ENCODE measurements at regions not wholly inside any gene's neighbourhood (a gene's known extent, or its start where the extent isn't known, plus 50 kb on each side); places are given as distances from the start of the nearest gene placed in this dataset.

DNA sequence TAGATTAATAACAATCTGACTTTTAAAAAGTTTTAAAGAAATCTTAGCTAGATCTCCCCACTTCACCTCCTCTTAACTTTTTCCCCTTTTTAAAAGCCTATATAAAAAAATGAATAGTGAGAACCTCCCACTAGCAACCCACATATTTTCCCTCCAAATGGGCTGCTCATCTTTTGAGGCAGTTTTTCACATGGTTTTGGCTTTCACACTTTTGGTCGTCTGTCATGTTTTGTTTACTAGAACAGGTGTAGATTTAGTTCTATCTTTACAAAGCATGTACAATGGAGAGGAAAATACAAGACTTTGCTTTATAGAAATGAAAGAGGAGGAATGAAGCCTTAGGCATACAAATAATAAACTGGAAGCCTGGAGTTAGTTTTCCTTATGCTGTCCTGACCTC, 126.7 kb upstream of the EOMES start:
- Histone ChIP-seq H3K9ac (ENCODE audit: low read depth in 1 of 2, low read length in 2 of 2) (no peak overlapping the region), H3K27me3 (ENCODE audit: control insufficient read depth in 4 of 4, insufficient read depth in 4 of 4, low read length in 3 of 4) (no peaks in the 10 kb centered on the region), H3K9me3 (ENCODE audit: control insufficient read depth in 4 of 4, low read length in 3 of 4) (peaks cover 0 to 1% (median 0%) of the 10 kb centered on the region in 4 donors), H3K36me3 (ENCODE audit: control insufficient read depth in 4 of 4, insufficient read depth in 3 of 4, low read depth in 1 of 4, low read length in 3 of 4) (no peaks in the 10 kb centered on the region), H3K27ac (ENCODE audit: low read depth in 1 of 2, low read length in 2 of 2) (no peak overlapping the region), H3K4me3 (ENCODE audit: low read depth in 1 of 3, low read length in 3 of 3) (no peak overlapping the region), H3K4me1 (ENCODE audit: control insufficient read depth in 4 of 4, insufficient read depth in 4 of 4, low read length in 3 of 4) (no peaks in the 10 kb centered on the region)
- 48% methylated on average over 1 of the region's 1 CpG for WGBS
- TF ChIP-seq FOXA2 (IDR thresholded peaks at IDR 0.05) (no peak), YY1 (IDR thresholded peaks at IDR 0.05) (no peak), JUND (IDR thresholded peaks at IDR 0.05) (no peak)
- no peak for DNase-seq (ENCODE audit: low spot score)

DNA sequence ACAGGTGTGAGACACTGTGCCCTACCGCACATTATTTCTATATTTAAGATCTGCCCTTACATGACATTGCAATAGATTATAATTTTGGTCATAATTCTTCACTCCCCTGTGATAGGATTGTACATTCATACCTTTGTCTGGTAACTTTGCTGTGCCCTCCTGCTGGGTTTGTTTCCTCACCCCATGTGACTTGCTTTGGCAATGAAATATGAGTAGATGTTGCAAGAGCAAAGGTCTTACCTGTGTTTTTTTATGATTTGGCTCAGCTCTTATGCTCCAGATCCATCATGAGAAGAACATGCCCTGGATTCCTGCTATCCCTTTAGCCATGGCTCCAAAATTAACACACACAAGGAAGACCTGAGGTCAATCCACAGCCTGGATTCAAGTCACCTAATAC, 137.7 kb upstream of the EOMES start:
- Histone ChIP-seq H3K9ac (ENCODE audit: low read depth in 1 of 2, low read length in 2 of 2) (no peak overlapping the region), H3K27me3 (ENCODE audit: control insufficient read depth in 4 of 4, insufficient read depth in 4 of 4, low read length in 3 of 4) (no peaks in the 10 kb centered on the region), H3K27ac (ENCODE audit: low read depth in 1 of 2, low read length in 2 of 2) (no peak overlapping the region), H3K4me1 (ENCODE audit: control insufficient read depth in 4 of 4, insufficient read depth in 4 of 4, low read length in 3 of 4) (no peaks in the 10 kb centered on the region), H3K36me3 (ENCODE audit: control insufficient read depth in 4 of 4, insufficient read depth in 3 of 4, low read depth in 1 of 4, low read length in 3 of 4) (no peaks in the 10 kb centered on the region), H3K4me3 (ENCODE audit: low read depth in 1 of 3, low read length in 3 of 3) (no peak overlapping the region), H3K9me3 (ENCODE audit: control insufficient read depth in 4 of 4, low read length in 3 of 4) (peaks cover 0 to 6% (median under 1%) of the 10 kb centered on the region in 4 donors)
- TF ChIP-seq, protein P1, sequence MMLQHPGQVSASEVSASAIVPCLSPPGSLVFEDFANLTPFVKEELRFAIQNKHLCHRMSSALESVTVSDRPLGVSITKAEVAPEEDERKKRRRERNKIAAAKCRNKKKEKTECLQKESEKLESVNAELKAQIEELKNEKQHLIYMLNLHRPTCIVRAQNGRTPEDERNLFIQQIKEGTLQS (IDR thresholded peaks at IDR 0.05): no peak
- no peak for TF ChIP-seq JUND (IDR thresholded peaks at IDR 0.05)
- WGBS: 97% methylated on average over 1 of the region's 1 CpG
- DNase-seq (ENCODE audit: low spot score): no peak

DNA sequence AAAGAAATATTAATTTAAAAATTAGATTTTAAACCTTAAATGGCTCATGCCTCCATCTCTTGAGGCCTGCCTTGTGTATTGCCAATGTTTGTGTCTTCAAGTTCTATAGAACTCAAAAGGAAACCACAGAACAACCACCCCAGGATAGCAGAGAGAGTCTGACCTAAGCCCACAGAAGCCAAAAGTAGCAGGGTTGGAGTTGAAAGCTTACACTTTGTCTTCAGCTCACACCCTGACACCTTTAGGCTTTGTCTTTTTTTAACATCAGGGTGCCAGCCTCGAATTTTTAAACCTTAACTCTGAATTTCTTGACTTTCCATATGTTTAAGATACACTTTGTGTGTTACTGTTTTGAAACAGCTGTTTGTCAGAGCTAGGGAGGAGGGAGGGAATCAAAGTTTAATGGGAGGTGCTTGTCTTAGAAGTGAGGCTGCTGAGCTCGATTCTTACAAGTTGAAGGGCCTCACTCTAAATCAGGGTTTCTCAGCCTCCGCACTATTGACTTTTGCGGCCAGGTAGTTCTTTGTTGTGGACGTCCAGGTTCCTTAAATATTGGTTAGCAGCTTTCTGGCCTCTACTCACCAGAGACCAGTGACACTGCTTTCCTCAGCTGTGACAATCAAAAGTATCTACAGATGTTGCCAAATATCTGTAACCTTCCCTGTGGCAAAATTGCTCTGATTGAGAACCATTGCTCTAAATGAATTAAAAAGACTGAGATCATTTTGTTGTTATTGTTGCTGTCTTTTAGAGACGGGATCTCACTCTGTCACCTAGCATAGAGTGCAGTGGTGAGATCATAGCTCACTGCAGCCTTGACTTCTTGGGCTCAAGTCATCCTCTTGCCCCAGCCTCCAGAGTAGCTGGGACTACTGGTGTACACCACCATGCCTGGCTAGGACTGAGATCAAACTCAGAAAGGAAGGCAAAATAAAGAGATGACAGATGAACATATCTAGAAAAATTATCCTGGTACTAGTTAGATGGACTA, 139.2 kb upstream of the EOMES start:
- Histone ChIP-seq H3K4me3 (ENCODE audit: low read depth in 1 of 3, low read length in 3 of 3) (no peak overlapping the region), H3K9me3 (ENCODE audit: control insufficient read depth in 4 of 4, low read length in 3 of 4) (peaks cover 0 to 2% (median 0%) of the 10 kb centered on the region in 4 donors), H3K27ac (ENCODE audit: low read depth in 1 of 2, low read length in 2 of 2) (no peak overlapping the region), H3K36me3 (ENCODE audit: control insufficient read depth in 4 of 4, insufficient read depth in 3 of 4, low read depth in 1 of 4, low read length in 3 of 4) (no peaks in the 10 kb centered on the region), H3K27me3 (ENCODE audit: control insufficient read depth in 4 of 4, insufficient read depth in 4 of 4, low read length in 3 of 4) (no peaks in the 10 kb centered on the region), H3K9ac (ENCODE audit: low read depth in 1 of 2, low read length in 2 of 2) (no peak overlapping the region), H3K4me1 (ENCODE audit: control insufficient read depth in 4 of 4, insufficient read depth in 4 of 4, low read length in 3 of 4) (no peaks in the 10 kb centered on the region)
- no peak for TF ChIP-seq RXRA (IDR thresholded peaks at IDR 0.05)
- TF ChIP-seq SP1 (IDR thresholded peaks at IDR 0.05): no peak
- TF ChIP-seq JUND (IDR thresholded peaks at IDR 0.05): no peak
- no peak for TF ChIP-seq FOXA1 (IDR thresholded peaks at IDR 0.05)
- TF ChIP-seq, protein P2, sequence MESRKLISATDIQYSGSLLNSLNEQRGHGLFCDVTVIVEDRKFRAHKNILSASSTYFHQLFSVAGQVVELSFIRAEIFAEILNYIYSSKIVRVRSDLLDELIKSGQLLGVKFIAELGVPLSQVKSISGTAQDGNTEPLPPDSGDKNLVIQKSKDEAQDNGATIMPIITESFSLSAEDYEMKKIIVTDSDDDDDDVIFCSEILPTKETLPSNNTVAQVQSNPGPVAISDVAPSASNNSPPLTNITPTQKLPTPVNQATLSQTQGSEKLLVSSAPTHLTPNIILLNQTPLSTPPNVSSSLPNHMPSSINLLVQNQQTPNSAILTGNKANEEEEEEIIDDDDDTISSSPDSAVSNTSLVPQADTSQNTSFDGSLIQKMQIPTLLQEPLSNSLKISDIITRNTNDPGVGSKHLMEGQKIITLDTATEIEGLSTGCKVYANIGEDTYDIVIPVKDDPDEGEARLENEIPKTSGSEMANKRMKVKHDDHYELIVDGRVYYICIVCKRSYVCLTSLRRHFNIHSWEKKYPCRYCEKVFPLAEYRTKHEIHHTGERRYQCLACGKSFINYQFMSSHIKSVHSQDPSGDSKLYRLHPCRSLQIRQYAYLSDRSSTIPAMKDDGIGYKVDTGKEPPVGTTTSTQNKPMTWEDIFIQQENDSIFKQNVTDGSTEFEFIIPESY (IDR thresholded peaks at IDR 0.05): no peak
- TF ChIP-seq EGR1 (IDR thresholded peaks at IDR 0.05; ENCODE audit: low read depth in 2 of 2): no peak
- TF ChIP-seq, protein P3, sequence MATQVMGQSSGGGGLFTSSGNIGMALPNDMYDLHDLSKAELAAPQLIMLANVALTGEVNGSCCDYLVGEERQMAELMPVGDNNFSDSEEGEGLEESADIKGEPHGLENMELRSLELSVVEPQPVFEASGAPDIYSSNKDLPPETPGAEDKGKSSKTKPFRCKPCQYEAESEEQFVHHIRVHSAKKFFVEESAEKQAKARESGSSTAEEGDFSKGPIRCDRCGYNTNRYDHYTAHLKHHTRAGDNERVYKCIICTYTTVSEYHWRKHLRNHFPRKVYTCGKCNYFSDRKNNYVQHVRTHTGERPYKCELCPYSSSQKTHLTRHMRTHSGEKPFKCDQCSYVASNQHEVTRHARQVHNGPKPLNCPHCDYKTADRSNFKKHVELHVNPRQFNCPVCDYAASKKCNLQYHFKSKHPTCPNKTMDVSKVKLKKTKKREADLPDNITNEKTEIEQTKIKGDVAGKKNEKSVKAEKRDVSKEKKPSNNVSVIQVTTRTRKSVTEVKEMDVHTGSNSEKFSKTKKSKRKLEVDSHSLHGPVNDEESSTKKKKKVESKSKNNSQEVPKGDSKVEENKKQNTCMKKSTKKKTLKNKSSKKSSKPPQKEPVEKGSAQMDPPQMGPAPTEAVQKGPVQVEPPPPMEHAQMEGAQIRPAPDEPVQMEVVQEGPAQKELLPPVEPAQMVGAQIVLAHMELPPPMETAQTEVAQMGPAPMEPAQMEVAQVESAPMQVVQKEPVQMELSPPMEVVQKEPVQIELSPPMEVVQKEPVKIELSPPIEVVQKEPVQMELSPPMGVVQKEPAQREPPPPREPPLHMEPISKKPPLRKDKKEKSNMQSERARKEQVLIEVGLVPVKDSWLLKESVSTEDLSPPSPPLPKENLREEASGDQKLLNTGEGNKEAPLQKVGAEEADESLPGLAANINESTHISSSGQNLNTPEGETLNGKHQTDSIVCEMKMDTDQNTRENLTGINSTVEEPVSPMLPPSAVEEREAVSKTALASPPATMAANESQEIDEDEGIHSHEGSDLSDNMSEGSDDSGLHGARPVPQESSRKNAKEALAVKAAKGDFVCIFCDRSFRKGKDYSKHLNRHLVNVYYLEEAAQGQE (IDR thresholded peaks at IDR 0.05): no peak
- no peak for TF ChIP-seq NR2F2 (IDR thresholded peaks at IDR 0.05)
- TF ChIP-seq, protein P4, sequence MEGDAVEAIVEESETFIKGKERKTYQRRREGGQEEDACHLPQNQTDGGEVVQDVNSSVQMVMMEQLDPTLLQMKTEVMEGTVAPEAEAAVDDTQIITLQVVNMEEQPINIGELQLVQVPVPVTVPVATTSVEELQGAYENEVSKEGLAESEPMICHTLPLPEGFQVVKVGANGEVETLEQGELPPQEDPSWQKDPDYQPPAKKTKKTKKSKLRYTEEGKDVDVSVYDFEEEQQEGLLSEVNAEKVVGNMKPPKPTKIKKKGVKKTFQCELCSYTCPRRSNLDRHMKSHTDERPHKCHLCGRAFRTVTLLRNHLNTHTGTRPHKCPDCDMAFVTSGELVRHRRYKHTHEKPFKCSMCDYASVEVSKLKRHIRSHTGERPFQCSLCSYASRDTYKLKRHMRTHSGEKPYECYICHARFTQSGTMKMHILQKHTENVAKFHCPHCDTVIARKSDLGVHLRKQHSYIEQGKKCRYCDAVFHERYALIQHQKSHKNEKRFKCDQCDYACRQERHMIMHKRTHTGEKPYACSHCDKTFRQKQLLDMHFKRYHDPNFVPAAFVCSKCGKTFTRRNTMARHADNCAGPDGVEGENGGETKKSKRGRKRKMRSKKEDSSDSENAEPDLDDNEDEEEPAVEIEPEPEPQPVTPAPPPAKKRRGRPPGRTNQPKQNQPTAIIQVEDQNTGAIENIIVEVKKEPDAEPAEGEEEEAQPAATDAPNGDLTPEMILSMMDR (IDR thresholded peaks at IDR 0.05; ENCODE audit: low read depth, low read length, missing input control): no peak
- no peak for TF ChIP-seq HNF4G (IDR thresholded peaks at IDR 0.05)
- no peak for TF ChIP-seq RAD21 (IDR thresholded peaks at IDR 0.05)
- no peak for TF ChIP-seq FOXA2 (IDR thresholded peaks at IDR 0.05)
- TF ChIP-seq, protein P1 (IDR thresholded peaks at IDR 0.05): no peak
- no peak for TF ChIP-seq HNF4A (conservative IDR thresholded peaks at IDR 0.05)
- TF ChIP-seq, protein P5, sequence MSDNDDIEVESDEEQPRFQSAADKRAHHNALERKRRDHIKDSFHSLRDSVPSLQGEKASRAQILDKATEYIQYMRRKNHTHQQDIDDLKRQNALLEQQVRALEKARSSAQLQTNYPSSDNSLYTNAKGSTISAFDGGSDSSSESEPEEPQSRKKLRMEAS (IDR thresholded peaks at IDR 0.05): no peak
- TF ChIP-seq GABPA (IDR thresholded peaks at IDR 0.05 in 1 of 2, conservative IDR thresholded peaks at IDR 0.05 in 1 of 2): no peak
- no peak for TF ChIP-seq YY1 (IDR thresholded peaks at IDR 0.05)
- TF ChIP-seq TAF1 (conservative IDR thresholded peaks at IDR 0.05): no peak
- WGBS: 53% methylated on average over 6 of the region's 6 CpGs
- DNase-seq (ENCODE audit: low spot score): no peak
